ENCODE measurements at regions not wholly inside any gene's neighbourhood (a gene's known extent, or its start where the extent isn't known, plus 50 kb on each side); places are given as distances from the start of the nearest gene placed in this dataset.
"Not testable (repeated sequence)": the region's sequence is repeated elsewhere in the genome, so short reads cannot be mapped to it uniquely, and the experiment has no call there.

DNA sequence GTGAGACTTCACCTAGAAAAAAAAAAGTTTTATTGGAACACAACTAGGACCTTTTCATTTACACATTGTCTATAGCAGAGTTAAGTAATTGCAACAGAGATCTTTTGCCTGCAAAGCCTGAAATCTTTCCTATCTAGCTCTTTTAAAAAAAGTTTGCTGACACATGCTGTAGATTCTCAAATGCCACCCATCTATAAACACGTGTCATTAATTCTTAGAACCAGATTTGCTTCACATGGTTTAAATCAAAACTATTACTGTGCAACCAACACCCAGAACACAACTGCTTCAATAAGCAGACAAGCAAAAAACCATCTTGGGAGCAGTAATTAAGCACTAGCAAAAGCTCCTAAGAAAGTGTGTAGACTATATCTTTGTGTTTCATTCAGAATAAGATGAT lies 55.0 kb downstream of the OXSM start:
- DNase-seq (ENCODE audit: low read depth in 2 of 2), result no peak

GRCh38 chr3:25846282-25846681 lies 56.4 kb downstream of the OXSM start:
- no peak for DNase-seq (ENCODE audit: low read depth in 2 of 2)

- no peak for DNase-seq (ENCODE audit: low read depth in 2 of 2)
These were observed 59.2 kb downstream of the OXSM start for GRCh38 chr3:25849091-25849490.

DNA sequence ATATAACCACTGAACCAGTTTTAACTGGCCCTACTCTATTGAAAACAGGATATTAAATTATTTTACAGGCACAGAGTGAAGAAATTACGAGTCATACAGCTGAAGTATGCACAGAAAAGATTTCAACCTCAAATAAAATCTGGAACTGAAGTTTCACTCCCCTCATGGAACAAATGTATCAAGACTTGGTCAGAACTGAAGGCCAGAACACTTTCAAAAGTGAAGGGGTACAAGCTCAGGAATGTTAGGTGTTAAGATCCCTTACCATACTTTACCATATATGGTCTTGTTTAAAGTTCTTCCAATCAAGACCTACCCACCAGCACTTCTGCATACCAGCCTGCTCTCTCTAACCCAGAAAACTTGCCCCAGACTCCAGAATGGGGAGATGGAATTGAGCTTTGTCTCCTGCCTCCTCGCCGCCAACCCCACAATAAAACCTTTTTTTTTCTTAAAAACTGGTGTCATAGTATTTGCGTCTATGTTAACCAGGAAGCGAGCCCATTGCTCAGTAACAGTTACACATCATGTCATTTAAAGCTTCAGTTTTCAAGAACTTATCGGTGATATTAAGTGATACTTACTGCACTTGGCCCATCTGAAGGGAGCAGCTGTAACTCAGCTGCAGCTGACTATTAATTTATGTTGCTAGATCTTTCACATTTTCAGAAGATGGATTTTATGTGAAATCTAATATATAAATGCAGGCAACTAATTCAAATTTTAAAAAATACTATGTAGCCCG lies 59.9 kb downstream of the OXSM start:
- no peak for DNase-seq (ENCODE audit: low read depth in 2 of 2)

- DNase-seq (ENCODE audit: low read depth in 2 of 2), result not testable (repeated sequence)
These were observed 61.9 kb downstream of the OXSM start for GRCh38 chr3:25851693-25852259.

- no peak for DNase-seq (ENCODE audit: low read depth in 2 of 2)
These were observed 64.3 kb downstream of the OXSM start for GRCh38 chr3:25854214-25854613.

- peak in 1 of 2 donors; percentile 6 for DNase-seq (ENCODE audit: low read depth in 2 of 2)
These were observed 64.7 kb downstream of the OXSM start for GRCh38 chr3:25854635-25855034.

DNA sequence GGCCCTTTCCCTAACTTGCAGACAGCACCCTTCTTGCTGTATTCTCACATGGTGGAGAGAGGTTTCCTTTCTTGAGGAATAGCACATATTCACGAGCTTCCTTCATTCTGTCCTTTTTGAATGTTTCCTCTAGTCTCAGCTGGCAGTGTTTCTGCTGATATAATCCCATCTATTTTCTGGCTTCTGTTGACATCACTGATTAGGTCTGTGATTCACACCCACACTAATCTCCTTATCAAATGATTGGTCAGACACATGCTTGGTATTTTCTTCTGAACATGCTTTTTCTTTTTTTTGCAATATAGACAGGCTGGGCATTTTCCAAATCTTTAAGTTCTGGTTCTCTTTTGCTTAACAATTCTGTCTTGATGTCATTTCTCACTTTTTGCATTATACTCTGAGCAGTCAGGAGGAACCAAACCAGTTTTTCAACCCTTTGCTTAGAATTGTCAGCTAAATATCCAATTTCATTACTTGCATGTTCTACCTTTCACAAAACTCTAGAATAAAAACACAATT lies 65.4 kb downstream of the OXSM start:
- no peak for DNase-seq (ENCODE audit: low read depth in 2 of 2)

DNA sequence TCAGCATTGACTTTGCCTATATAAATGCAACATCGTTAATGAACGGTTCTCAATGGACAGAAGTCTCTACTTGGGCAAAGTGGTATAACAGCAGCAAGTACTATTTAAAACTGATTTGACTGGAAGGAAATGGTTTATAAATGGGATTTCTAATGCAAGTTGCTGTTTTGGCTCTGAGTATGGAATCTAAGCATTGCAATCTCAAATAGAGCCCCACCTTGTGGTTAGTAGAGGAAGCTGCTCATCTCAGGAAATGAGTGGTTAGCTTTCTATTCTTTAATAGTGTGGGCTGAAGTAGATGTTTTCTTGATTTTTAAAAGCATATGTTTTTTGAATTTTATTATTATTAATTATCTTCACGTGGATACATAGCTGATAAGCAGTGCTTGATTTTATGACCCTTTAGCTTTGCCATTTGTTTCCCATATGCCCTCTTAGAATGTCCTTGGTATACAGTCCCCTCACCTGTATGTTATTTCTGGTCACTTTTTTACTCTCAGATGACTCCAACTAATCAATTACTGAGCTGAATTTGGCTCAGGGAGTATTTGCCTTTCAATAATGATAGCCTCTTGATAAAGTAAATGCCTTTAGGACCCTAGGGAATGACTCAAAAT lies 67.1 kb downstream of the OXSM start:
- DNase-seq (ENCODE audit: low read depth in 2 of 2), result peak; percentile 42 to 55

- no peak for DNase-seq (ENCODE audit: low read depth in 2 of 2)
These were observed 71.7 kb downstream of the OXSM start for GRCh38 chr3:25861566-25861965.

- DNase-seq (ENCODE audit: low read depth in 2 of 2), result no peak
These were observed 73.1 kb downstream of the OXSM start for GRCh38 chr3:25863011-25863415.

- no peak for DNase-seq (ENCODE audit: low read depth in 2 of 2)
These were observed 73.6 kb downstream of the OXSM start for GRCh38 chr3:25863416-25863959.

DNA sequence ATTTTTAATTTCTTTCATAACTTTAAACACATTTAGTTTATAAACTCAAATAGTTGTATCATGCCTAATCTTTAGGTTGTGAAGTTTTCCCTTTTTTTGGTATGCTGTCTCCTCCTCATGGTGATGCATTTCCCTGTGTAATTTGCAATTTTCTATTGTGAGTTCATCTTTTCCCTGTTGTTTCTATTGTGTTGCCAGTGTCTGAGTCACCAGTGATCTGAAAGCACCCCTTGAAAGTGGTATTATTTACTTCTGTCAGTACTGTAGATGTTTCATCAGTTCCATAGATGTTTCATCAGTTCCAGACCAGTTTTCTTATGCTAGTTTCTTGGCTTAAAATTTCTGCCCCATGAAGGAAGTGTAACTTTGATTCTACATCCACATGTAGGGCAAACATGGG lies 80.6 kb downstream of the OXSM start:
- no peak for DNase-seq (ENCODE audit: low read depth in 2 of 2)

DNA sequence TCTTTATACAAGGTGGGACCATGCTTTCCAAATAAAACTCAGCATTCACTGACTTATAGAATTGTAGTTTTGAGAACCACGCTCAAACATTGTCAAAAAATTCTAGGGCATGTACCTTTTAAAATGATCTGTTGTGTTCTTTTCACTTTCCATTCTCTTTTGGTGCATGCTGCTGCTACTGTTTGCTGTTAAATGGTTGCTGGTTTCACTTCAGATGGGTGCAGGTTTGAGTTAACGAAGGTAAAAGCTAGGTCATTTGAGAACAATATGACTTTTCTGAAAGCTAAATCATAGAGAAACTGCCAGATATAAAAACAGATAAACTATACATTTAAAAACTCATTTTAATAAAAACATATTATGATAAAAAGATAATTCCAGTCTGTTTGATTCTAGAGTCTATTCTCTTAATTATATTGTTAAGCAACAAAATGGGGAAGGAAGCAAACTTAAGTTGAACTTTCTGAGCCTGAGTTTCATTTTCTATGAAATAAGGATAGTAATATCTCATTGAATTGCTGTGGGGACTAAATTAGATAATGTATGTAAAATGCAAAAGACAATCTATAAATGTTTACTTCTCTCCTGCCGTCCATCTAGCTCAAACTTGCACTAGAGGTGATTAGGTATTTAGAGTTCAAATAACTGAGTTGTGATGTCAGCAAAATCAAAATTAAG lies 82.4 kb downstream of the OXSM start:
- no peak for DNase-seq (ENCODE audit: low read depth in 2 of 2)

DNA sequence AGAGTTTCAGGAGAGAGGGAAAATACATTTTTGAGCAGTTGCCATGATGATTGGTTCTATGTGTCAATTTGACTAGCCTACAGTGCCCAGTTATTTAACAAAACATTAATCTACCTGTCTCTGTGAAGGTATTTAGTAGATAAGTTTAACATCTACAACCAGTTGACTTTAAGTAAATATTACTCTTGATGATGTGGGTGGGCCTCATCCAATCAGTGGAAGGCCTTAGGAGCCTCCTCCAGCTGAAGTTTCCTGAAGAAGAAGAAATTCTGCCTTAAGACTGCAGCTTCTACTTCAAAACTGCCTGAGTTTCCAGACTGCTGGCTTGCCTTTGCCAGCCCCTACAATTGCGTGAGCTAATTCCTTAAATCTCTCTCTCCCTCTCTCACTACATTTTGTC lies 93.6 kb downstream of the OXSM start:
- no peak for DNase-seq (ENCODE audit: low read depth in 2 of 2)

- no peak for DNase-seq (ENCODE audit: low read depth in 2 of 2)
These were observed 95.1 kb downstream of the OXSM start for GRCh38 chr3:25884981-25885380.

DNA sequence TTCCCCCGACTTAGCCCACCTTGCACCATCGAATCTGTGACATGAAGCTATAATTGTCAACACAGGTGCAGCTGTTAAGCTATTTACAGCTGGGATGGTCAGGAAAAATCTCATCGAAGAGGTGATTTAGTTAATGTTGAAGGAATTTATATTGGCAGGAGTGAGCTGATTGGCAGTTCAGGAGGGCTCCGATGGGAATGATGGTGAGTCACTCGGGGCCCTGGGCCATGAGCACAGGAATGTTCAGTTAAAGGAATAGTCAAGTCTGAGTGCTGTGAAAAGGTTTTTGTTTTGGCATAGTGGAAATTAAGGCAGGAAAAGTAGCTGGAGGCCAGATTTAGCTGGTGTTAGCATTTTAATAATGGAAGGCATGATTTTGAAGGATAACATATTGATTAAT lies 95.7 kb downstream of the OXSM start:
- DNase-seq (ENCODE audit: low read depth in 2 of 2), result no peak

DNA sequence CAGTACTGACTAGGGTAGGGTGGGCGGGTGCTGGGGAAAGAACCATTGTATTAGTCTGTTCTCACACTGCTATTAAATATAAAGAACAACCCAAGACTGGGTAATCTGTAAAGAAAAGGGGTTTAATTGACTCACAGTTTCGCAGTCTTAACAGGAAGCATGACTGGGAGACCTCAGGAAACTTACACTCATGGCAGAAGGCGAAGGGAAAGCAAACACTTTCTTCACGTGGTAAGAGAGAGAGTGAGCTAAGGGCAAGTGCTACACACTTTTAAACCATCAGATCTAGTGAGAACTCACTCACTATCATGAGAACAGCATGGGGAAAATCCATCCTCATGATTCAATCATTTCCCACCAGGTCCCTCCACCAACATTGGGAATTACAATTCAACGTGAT lies 98.0 kb downstream of the OXSM start:
- DNase-seq (ENCODE audit: low read depth in 2 of 2), result no peak

GRCh38 chr3:25888892-25889524 lies 99.1 kb downstream of the OXSM start:
- no peak for DNase-seq (ENCODE audit: low read depth in 2 of 2)

DNA sequence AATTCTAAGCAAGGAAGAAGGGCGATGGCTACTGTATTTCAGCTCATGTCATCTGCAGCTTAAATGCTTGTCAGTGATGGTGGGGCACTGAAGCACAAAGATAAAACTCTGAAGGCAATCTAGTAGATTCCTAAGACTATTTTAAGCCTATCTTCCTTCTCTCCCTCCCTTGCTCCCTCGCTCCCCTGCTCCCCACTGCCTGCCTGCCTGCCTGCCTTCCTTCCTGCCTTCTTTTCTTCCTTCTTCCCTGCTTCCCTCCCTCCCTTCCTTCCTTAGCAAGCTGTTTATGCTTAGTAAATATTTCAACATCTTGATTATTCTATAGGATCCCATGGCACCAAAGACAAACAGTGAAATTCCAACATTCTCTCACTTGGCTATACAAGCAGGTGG lies 99.6 kb downstream of the OXSM start:
- no peak for DNase-seq (ENCODE audit: low read depth in 2 of 2)

DNA sequence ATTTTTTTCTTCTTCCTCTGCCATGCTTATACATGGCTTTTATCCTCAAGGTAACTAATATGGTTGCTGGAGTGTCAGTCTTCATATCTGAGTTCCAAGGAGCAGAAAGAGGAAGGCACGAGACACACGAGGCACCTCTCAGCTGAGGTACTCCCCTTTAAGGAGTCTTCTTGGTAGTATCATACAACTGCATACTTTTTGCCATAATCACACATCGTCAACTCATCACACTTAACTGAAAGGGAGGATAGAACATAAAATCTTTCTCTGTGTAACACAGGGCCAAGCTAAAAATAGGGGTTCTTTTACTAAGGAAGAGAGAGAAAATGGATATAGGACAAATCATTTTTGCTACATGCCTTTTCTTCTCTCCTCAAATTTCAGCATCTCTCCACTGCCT lies 104.2 kb downstream of the OXSM start:
- DNase-seq (ENCODE audit: low read depth in 2 of 2), result no peak

DNA sequence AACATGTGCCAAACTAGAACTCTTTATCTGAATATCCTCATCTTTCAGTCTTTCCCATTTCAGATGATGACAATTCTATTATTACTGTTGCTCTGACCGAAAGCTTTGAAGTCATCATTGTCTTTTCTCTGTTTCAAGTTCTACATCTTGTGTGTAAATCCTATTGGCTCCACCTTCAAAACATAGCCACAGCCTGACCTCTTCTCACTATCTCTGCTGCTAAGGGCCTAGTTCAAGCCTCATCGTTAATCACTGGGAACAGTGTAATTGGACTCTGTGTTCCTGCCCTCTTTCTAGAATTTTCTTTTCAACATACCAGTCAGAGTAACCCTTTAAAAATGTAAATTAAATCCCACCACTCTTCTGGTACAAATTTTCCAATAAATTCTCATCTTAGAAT lies 105.1 kb downstream of the OXSM start:
- DNase-seq (ENCODE audit: low read depth in 2 of 2), result no peak
